ENCODE measurements at regions not wholly inside any gene's neighbourhood (a gene's known extent, or its start where the extent isn't known, plus 50 kb on each side); places are given as distances from the start of the nearest gene placed in this dataset.

DNA sequence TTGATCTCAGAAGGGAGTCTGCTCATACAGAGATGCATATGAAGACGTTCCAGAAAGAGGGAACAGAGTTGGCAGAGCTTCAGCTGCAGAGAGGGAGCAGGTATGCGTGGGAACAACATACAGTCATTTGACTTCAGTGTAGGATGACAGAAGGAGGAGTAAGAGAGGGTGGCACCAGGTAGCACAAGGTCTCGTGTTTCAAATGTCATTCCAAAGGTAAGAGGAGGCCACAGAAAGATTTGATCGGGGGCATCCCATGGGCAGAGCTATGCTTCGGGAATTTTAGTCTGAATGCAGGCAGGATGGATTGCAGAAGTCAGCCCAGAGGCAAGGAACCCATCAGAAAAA, 367.1 kb downstream of the CDK5RAP2 start:
- H3K4me3 Mint-ChIP-seq = no peak overlapping the region
- ATAC-seq (ENCODE audit: low read depth) = no peak

DNA sequence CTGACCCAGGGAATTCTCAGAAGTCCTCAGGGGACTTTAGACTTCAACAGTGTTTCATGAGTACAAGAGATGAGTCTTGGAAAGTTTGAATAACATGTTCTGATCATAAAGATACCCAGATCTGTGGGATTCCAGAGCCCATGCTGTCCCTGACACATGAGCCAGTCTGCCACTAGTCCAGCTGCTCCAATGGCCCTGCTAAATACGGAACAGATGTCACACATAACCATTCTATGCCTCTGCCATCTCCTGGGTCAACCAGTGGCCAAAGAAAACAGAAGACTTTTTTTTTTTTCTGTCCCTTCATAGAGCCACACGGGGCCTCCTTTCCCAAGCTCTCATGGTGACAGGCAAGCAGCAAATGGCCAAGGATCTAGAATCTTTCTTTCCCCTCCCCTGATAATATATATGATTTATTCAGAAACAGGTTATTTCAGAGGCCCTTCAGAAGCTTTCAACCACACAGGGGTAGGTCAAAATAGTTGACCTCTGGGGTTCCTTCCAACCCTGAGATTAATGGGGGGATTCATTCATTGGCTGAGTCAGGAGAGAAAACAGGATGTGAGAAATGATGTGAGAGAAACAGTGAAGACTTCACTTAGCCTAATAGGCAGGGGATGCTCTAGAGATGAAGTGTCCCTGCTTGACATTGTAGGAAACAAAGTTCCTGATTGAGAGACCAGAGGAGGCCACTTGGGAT, 367.7 kb downstream of the CDK5RAP2 start:
- Histone ChIP-seq H3K4me2 (replicated peaks; ENCODE audit: low read depth, low read length, poor library complexity, severe bottlenecking) (no peak overlapping the region), H3K9ac (ENCODE audit: low read length) (no peak overlapping the region), H3K4me1 (ENCODE audit: control insufficient read depth in 2 of 2, insufficient read depth in 2 of 2, low read length in 2 of 2) (no peaks in the 10 kb centered on the region), H3K36me3 (replicated peaks in 1 of 2; ENCODE audit: control extremely low read depth in 1 of 2, control insufficient read depth in 1 of 2, extremely low read depth in 1 of 2, insufficient read depth in 2 of 2, low read length in 1 of 2) (no peaks in the 10 kb centered on the region), H3K27me3 (replicated peaks in 1 of 4; ENCODE audit: control extremely low read depth in 1 of 4, control insufficient read depth in 3 of 4, insufficient read depth in 4 of 4, low read length in 3 of 4) (no peaks in the 10 kb centered on the region), H2AFZ (ENCODE audit: insufficient read depth, low read depth, low read length, poor library complexity, severe bottlenecking) (no peak overlapping the region), H4K20me1 (ENCODE audit: control insufficient read depth, insufficient read depth, low read length, poor library complexity, severe bottlenecking) (no peaks in the 10 kb centered on the region), H3K27ac (ENCODE audit: low read length in 2 of 2) (no peak overlapping the region), H3K4me3 (ENCODE audit: control extremely low read depth in 1 of 5, extremely low read depth in 1 of 5, insufficient read depth in 1 of 5, low read depth in 2 of 5, low read length in 4 of 5) (no peak overlapping the region), H3K79me2 (ENCODE audit: control insufficient read depth, insufficient read depth, low read length) (no peaks in the 10 kb centered on the region), H3K9me3 (ENCODE audit: control extremely low read depth in 1 of 3, control insufficient read depth in 2 of 3, insufficient read depth in 1 of 3, low read length in 2 of 3) (no peaks in the 10 kb centered on the region)
- no peak for ATAC-seq (ENCODE audit: low read depth)
- Mint-ChIP-seq H3K27me3 (peaks cover 15% of the 10 kb centered on the region), H3K9me3 (ENCODE audit: insufficient read depth) (no peaks in the 10 kb centered on the region), H3K27ac (no peak overlapping the region), H3K4me1 (no peaks in the 10 kb centered on the region), H3K4me3 (no peak overlapping the region)
- no peak for TF ChIP-seq EZH2 (IDR thresholded peaks at IDR 0.05; ENCODE audit: borderline replicate concordance, insufficient read depth, low read depth, low read length, poor library complexity, severe bottlenecking)
- TF ChIP-seq, protein P1, sequence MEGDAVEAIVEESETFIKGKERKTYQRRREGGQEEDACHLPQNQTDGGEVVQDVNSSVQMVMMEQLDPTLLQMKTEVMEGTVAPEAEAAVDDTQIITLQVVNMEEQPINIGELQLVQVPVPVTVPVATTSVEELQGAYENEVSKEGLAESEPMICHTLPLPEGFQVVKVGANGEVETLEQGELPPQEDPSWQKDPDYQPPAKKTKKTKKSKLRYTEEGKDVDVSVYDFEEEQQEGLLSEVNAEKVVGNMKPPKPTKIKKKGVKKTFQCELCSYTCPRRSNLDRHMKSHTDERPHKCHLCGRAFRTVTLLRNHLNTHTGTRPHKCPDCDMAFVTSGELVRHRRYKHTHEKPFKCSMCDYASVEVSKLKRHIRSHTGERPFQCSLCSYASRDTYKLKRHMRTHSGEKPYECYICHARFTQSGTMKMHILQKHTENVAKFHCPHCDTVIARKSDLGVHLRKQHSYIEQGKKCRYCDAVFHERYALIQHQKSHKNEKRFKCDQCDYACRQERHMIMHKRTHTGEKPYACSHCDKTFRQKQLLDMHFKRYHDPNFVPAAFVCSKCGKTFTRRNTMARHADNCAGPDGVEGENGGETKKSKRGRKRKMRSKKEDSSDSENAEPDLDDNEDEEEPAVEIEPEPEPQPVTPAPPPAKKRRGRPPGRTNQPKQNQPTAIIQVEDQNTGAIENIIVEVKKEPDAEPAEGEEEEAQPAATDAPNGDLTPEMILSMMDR (IDR thresholded peaks at IDR 0.05) = no peak
- ChIA-PET CTCF (no interaction called here), POLR2A (no interaction called here)
- intact Hi-C loops (cut with micrococcal nuclease) = no loop called here
- 57% methylated on average over 1 of the region's 2 CpGs for WGBS (ENCODE audit: insufficient coverage)
- DNase-seq = no peak

More for the DNA sequence above, 367.1 kb downstream of the CDK5RAP2 start:
- H3K27me3 ChIP-seq (replicated peaks in 1 of 4; ENCODE audit: control extremely low read depth in 1 of 4, control insufficient read depth in 3 of 4, insufficient read depth in 4 of 4, low read length in 3 of 4) = no peaks in the 10 kb centered on the region
- no peak for DNase-seq
- intact Hi-C loops (cut with micrococcal nuclease) = no loop called here
- CTCF ChIA-PET = no interaction called here
- WGBS (ENCODE audit: insufficient coverage) = 64% methylated on average over 5 of the region's 5 CpGs
- no peak overlapping the region for H2AFZ ChIP-seq (ENCODE audit: insufficient read depth, low read depth, low read length, poor library complexity, severe bottlenecking)
- POLR2A ChIA-PET = no interaction called here
- H3K27ac Mint-ChIP-seq = no peak overlapping the region
- H3K9me3 ChIP-seq (ENCODE audit: control extremely low read depth in 1 of 3, control insufficient read depth in 2 of 3, insufficient read depth in 1 of 3, low read length in 2 of 3) = no peaks in the 10 kb centered on the region
- no peaks in the 10 kb centered on the region for H3K36me3 ChIP-seq (replicated peaks in 1 of 2; ENCODE audit: control extremely low read depth in 1 of 2, control insufficient read depth in 1 of 2, extremely low read depth in 1 of 2, insufficient read depth in 2 of 2, low read length in 1 of 2)
- H3K79me2 ChIP-seq (ENCODE audit: control insufficient read depth, insufficient read depth, low read length) = no peaks in the 10 kb centered on the region
- no peaks in the 10 kb centered on the region for H3K9me3 Mint-ChIP-seq (ENCODE audit: insufficient read depth)
- H4K20me1 ChIP-seq (ENCODE audit: control insufficient read depth, insufficient read depth, low read length, poor library complexity, severe bottlenecking) = no peaks in the 10 kb centered on the region
- H3K4me3 ChIP-seq (ENCODE audit: control extremely low read depth in 1 of 5, extremely low read depth in 1 of 5, insufficient read depth in 1 of 5, low read depth in 2 of 5, low read length in 4 of 5) = no peak overlapping the region
- no peaks in the 10 kb centered on the region for H3K4me1 ChIP-seq (ENCODE audit: control insufficient read depth in 2 of 2, insufficient read depth in 2 of 2, low read length in 2 of 2)
- TF ChIP-seq, protein P1 (IDR thresholded peaks at IDR 0.05) = no peak
- no peak for TF ChIP-seq EZH2 (IDR thresholded peaks at IDR 0.05; ENCODE audit: borderline replicate concordance, insufficient read depth, low read depth, low read length, poor library complexity, severe bottlenecking)
- no peaks in the 10 kb centered on the region for H3K4me1 Mint-ChIP-seq
- no peak overlapping the region for H3K9ac ChIP-seq (ENCODE audit: low read length)
- no peak overlapping the region for H3K27ac ChIP-seq (ENCODE audit: low read length in 2 of 2)
- peaks cover 15% of the 10 kb centered on the region for H3K27me3 Mint-ChIP-seq
- no peak overlapping the region for H3K4me2 ChIP-seq (replicated peaks; ENCODE audit: low read depth, low read length, poor library complexity, severe bottlenecking)
